ENCODE measurements at regions not wholly inside any gene's neighbourhood (a gene's known extent, or its start where the extent isn't known, plus 50 kb on each side); places are given as distances from the start of the nearest gene placed in this dataset.
"Not testable (repeated sequence)": the region's sequence is repeated elsewhere in the genome, so short reads cannot be mapped to it uniquely, and the experiment has no call there.

- TF ChIP-seq POLR2A (IDR thresholded peaks at IDR 0.05; ENCODE audit: low read depth, low read length), result no peak
- no peak for DNase-seq (ENCODE audit: insufficient read length, low spot score)
- FAIRE-seq, result no peak
Observed at GRCh38 chrX:45447331-45447730, 246.7 kb upstream of the DIPK2B start.

GRCh38 chrX:45445745-45446412, 245.2 kb upstream of the DIPK2B start:
- peak; percentile 1 for DNase-seq (ENCODE audit: insufficient read length, low spot score)
- no peak for TF ChIP-seq POLR2A (IDR thresholded peaks at IDR 0.05; ENCODE audit: low read depth, low read length)

GRCh38 chrX:45437186-45437585, 236.5 kb upstream of the DIPK2B start:
- no peak for FAIRE-seq
- no peak for DNase-seq (ENCODE audit: insufficient read length, low spot score)
- TF ChIP-seq POLR2A (IDR thresholded peaks at IDR 0.05; ENCODE audit: low read depth, low read length), result no peak

More at GRCh38 chrX:45445745-45446412, 245.2 kb upstream of the DIPK2B start:
- FAIRE-seq, result no peak

GRCh38 chrX:45435481-45435880, 234.8 kb upstream of the DIPK2B start:
- DNase-seq (ENCODE audit: insufficient read length, low spot score), result no peak
- TF ChIP-seq POLR2A (IDR thresholded peaks at IDR 0.05; ENCODE audit: low read depth, low read length), result no peak
- no peak for FAIRE-seq

- FAIRE-seq (no peak), DNase-seq (ENCODE audit: insufficient read length, low spot score) (no peak)
- no peak for TF ChIP-seq POLR2A (IDR thresholded peaks at IDR 0.05; ENCODE audit: low read depth, low read length)
Observed at GRCh38 chrX:45434231-45434630, 233.6 kb upstream of the DIPK2B start.

- DNase-seq (ENCODE audit: insufficient read length, low spot score) (no peak), FAIRE-seq (no peak)
- no peak for TF ChIP-seq POLR2A (IDR thresholded peaks at IDR 0.05; ENCODE audit: low read depth, low read length)
Observed at GRCh38 chrX:45428831-45429230, 228.2 kb upstream of the DIPK2B start.

- no peak for TF ChIP-seq POLR2A (IDR thresholded peaks at IDR 0.05; ENCODE audit: low read depth, low read length)
- FAIRE-seq, result no peak
- DNase-seq (ENCODE audit: insufficient read length, low spot score), result no peak
Observed at GRCh38 chrX:45424326-45424725, 223.7 kb upstream of the DIPK2B start.

- no peak for TF ChIP-seq POLR2A (IDR thresholded peaks at IDR 0.05; ENCODE audit: low read depth, low read length)
- DNase-seq (ENCODE audit: insufficient read length, low spot score) (no peak), FAIRE-seq (no peak)
Observed at GRCh38 chrX:45422216-45422925, 221.7 kb upstream of the DIPK2B start.

- FAIRE-seq (no peak), DNase-seq (ENCODE audit: insufficient read length, low spot score) (no peak)
- TF ChIP-seq POLR2A (IDR thresholded peaks at IDR 0.05; ENCODE audit: low read depth, low read length), result no peak
Observed at GRCh38 chrX:45421806-45422205, 221.1 kb upstream of the DIPK2B start.

GRCh38 chrX:45404206-45404605, 203.5 kb upstream of the DIPK2B start:
- no peak for DNase-seq (ENCODE audit: insufficient read length, low spot score)
- FAIRE-seq, result no peak

GRCh38 chrX:45401923-45402322, 201.2 kb upstream of the DIPK2B start:
- no peak for FAIRE-seq
- TF ChIP-seq POLR2A (IDR thresholded peaks at IDR 0.05; ENCODE audit: low read depth, low read length), result no peak
- no peak for DNase-seq (ENCODE audit: insufficient read length, low spot score)

More at GRCh38 chrX:45404206-45404605, 203.5 kb upstream of the DIPK2B start:
- no peak for TF ChIP-seq POLR2A (IDR thresholded peaks at IDR 0.05; ENCODE audit: low read depth, low read length)

GRCh38 chrX:45400951-45401725, 200.5 kb upstream of the DIPK2B start:
- not testable (repeated sequence) for DNase-seq (ENCODE audit: insufficient read length, low spot score); FAIRE-seq

- FAIRE-seq (no peak), DNase-seq (ENCODE audit: insufficient read length, low spot score) (no peak)
- no peak for TF ChIP-seq POLR2A (IDR thresholded peaks at IDR 0.05; ENCODE audit: low read depth, low read length)
Observed at GRCh38 chrX:45400027-45400779, 199.5 kb upstream of the DIPK2B start.

GRCh38 chrX:45385757-45386156, 185.1 kb upstream of the DIPK2B start:
- DNase-seq (ENCODE audit: insufficient read length, low spot score) (no peak), FAIRE-seq (no peak)
- TF ChIP-seq POLR2A (IDR thresholded peaks at IDR 0.05; ENCODE audit: low read depth, low read length), result no peak

Measured in H54 (cell line).